HCT116 (cell line): ENCODE measurements at regions not wholly inside any gene's neighbourhood (a gene's known extent, or its start where the extent isn't known, plus 50 kb on each side); places are given as distances from the start of the nearest gene placed in this dataset.

Experiments
- ATAC-seq: fragments of 200-7000 bp; cut with Tn5 transposase; 2 replicates; pipeline ENCODE4 v1.9.1; 2020; ENCODE audit warnings: mild to moderate bottlenecking, moderate library complexity
- BruUV-seq: library from RNA; stranded (reverse); fragments of 400-500 nt; replicated peaks from 2 replicates; lab custom pipeline; 2021; lab: Mats Ljungman, UMichigan
- CTCF ChIA-PET: fragments of 300-600 bp; sonication (Branson Sonifier 250); formaldehyde crosslinking; loops from one replicate; lab custom pipeline; 2021; ENCODE audit warnings: antibody characterized with exemption; lab: Charles Lee
- POLR2A ChIA-PET: fragments of 300-600, 350-600 bp; sonication (Branson Sonifier 250); formaldehyde crosslinking; loops from one replicate; lab custom pipeline; 2021; ENCODE audit warnings: antibody characterized with exemption; lab: Charles Lee
- RAD21 ChIA-PET, 2 experiments: fragments of 300-600 bp; sonication (Branson Sonifier 250); formaldehyde crosslinking; loops; one replicate each; lab custom pipeline; 2023; ENCODE audit warnings: low total read pairs in 2 of 2; ENCODE audit not compliant: uncharacterized antibody in 2 of 2, unreplicated experiment in 2 of 2, low non-redundant PET in 1 of 2; lab: Charles Lee
- DNase-seq: peaks from one replicate; pipeline ENCODE4 v3.0.0-alpha.2; 2010; ENCODE audit warnings: low read depth, low spot score
- H2AFZ ChIP-seq: fragments of 200-600 bp; shearing (Covaris generic), sonication (generic); 2 replicates; pipeline ENCODE4 v1.6.1; 2017; ENCODE audit warnings: low read depth, mixed run types, mixed read lengths, antibody characterized with exemption, low read length; ENCODE audit not compliant: poor library complexity, severe bottlenecking
- H3K27ac ChIP-seq: 2 replicates; pipeline ENCODE4 v1.5.1; 2012; ENCODE audit warnings: low read depth, low read length
- H3K27me3 ChIP-seq: fragments of 200-600 bp; sonication (generic); 2 replicates; pipeline ENCODE4 v1.6.1; 2016; ENCODE audit warnings: mixed run types, low read length, mixed read lengths; ENCODE audit not compliant: insufficient read depth
- H3K36me3 ChIP-seq, 2 experiments: fragments of 200-500 bp in 1 of 2; fragments of 200-600 bp in 1 of 2; sonication (Bioruptor generic) in 1 of 2; sonication (generic) in 1 of 2; 2 replicates each; pipeline versions ENCODE4 v1.5.1 to v1.6.1; 2014 to 2016; ENCODE audit warnings: low read length in 2 of 2, inconsistent platforms in 1 of 2, mixed read lengths in 1 of 2, mixed run types in 1 of 2; ENCODE audit not compliant: insufficient read depth in 2 of 2, control insufficient read depth in 1 of 2
- H3K4me1 ChIP-seq, 2 experiments: fragments of 200-600 bp in 1 of 2; sonication (generic) in 1 of 2; 2 replicates each; pipeline versions ENCODE4 v1.5.1 to v1.6.1; 2012 to 2017; ENCODE audit warnings: low read length in 2 of 2, inconsistent platforms in 1 of 2, mild to moderate bottlenecking in 1 of 2, mixed read lengths in 1 of 2, mixed run types in 1 of 2, moderate library complexity in 1 of 2; ENCODE audit not compliant: insufficient read depth in 2 of 2, control insufficient read depth in 1 of 2
- H3K4me2 ChIP-seq: fragments of 200-600 bp; sonication (generic); 2 replicates; pipeline ENCODE4 v1.6.1; 2017; ENCODE audit warnings: mixed run types, low read length, mixed read lengths
- H3K4me3 ChIP-seq, 2 experiments: fragments of 200-600 bp in 1 of 2; sonication (generic) in 1 of 2; replicated peaks in 1 of 2; 2 replicates each; pipeline ENCODE4 v1.5.1; 2011 to 2016; ENCODE audit warnings: low read length in 2 of 2, control low read depth in 1 of 2, low read depth in 1 of 2, mild to moderate bottlenecking in 1 of 2, mixed read lengths in 1 of 2, mixed run types in 1 of 2
- H3K79me2 ChIP-seq: fragments of 200-600 bp; sonication (generic); 2 replicates; pipeline ENCODE4 v1.6.1; 2017; ENCODE audit warnings: mild to moderate bottlenecking, mixed run types, low read length, moderate library complexity, mixed read lengths; ENCODE audit not compliant: insufficient read depth
- H3K9ac ChIP-seq: fragments of 200-600 bp; sonication (generic); 2 replicates; pipeline ENCODE4 v1.6.1; 2016; ENCODE audit warnings: low read length, mixed read lengths
- H3K9me2 ChIP-seq: fragments of 200-600 bp; sonication (generic), shearing (Covaris generic); 2 replicates; pipeline ENCODE4 v1.6.1; 2017; ENCODE audit warnings: mixed run types, mild to moderate bottlenecking, moderate library complexity; ENCODE audit not compliant: insufficient read depth
- H3K9me3 ChIP-seq, 2 experiments: fragments of 200-500 bp in 1 of 2; fragments of 200-600 bp in 1 of 2; sonication (Bioruptor generic) in 1 of 2; sonication (generic) in 1 of 2; 2 replicates each; pipeline ENCODE4 v1.6.1; 2014 to 2017; ENCODE audit warnings: low read length in 2 of 2, mixed read lengths in 2 of 2, inconsistent platforms in 1 of 2, low read depth in 1 of 2, mild to moderate bottlenecking in 1 of 2, mixed run types in 1 of 2, moderate library complexity in 1 of 2; ENCODE audit not compliant: control insufficient read depth in 1 of 2, insufficient read depth in 1 of 2
- H4K20me1 ChIP-seq: fragments of 200-600 bp; sonication (generic), shearing (Covaris generic); 2 replicates; pipeline ENCODE4 v1.6.1; 2017; ENCODE audit warnings: mixed run types, mild to moderate bottlenecking, moderate library complexity; ENCODE audit not compliant: insufficient read depth
- CBX3 ChIP-seq: IDR thresholded peaks from 2 replicates; pipeline ENCODE4 v1.6.1; 2012; ENCODE audit warnings: low read depth
- CEBPB ChIP-seq: IDR thresholded peaks from 2 replicates; pipeline ENCODE4 v1.6.1; 2012; ENCODE audit warnings: low read depth
- EGR1 ChIP-seq: IDR thresholded peaks from 2 replicates; pipeline ENCODE4 v1.6.1; 2012; ENCODE audit warnings: low read depth
- FOSL1 ChIP-seq: IDR thresholded peaks from 2 replicates; pipeline ENCODE4 v1.6.1; 2012; ENCODE audit warnings: low read depth
- POLR2AphosphoS5 ChIP-seq: IDR thresholded peaks from 2 replicates; pipeline ENCODE4 v1.6.1; 2011; ENCODE audit warnings: mild to moderate bottlenecking, low read depth, low read length, moderate library complexity
- RAD21 ChIP-seq: IDR thresholded peaks from 2 replicates; pipeline ENCODE4 v1.6.1; 2012; ENCODE audit warnings: low read depth, mild to moderate bottlenecking
- SIN3A ChIP-seq: IDR thresholded peaks from 2 replicates; pipeline ENCODE4 v1.6.1; 2012; ENCODE audit warnings: low read depth
- TCF7L2 ChIP-seq: IDR thresholded peaks from 2 replicates; pipeline ENCODE4 v1.7.0; 2011; ENCODE audit warnings: borderline replicate concordance, inconsistent platforms; ENCODE audit not compliant: insufficient read depth, insufficient read length; ENCODE audit errors: extremely low read depth
- ZNF274 ChIP-seq: fragments of 200-500 bp; sonication (Bioruptor generic); IDR thresholded peaks from 2 replicates; pipeline ENCODE4 v1.6.1; 2014; ENCODE audit warnings: mild to moderate bottlenecking, low read depth, low read length, inconsistent platforms
- intact Hi-C: fragments of 100-400 bp; cut with micrococcal nuclease; formaldehyde crosslinking; loops from 2 replicates; pipeline ENCODE4 v1.10.0; 2022
- TF ChIP-seq, protein P1 (sequence below), 3 experiments: fragments of 200-600 bp in 1 of 3; sonication (generic) in 1 of 3; IDR thresholded peaks in 2 of 3; conservative IDR thresholded peaks in 1 of 3; 2 replicates each; pipeline ENCODE4 v1.5.1; 2012 to 2017; ENCODE audit warnings: low read depth in 2 of 3, low read length in 2 of 3, antibody characterized with exemption in 1 of 3, borderline replicate concordance in 1 of 3, control low read depth in 1 of 3, mild to moderate bottlenecking in 1 of 3, mixed read lengths in 1 of 3, mixed run types in 1 of 3, moderate library complexity in 1 of 3; ENCODE audit not compliant: insufficient read depth in 1 of 3
- TF ChIP-seq, protein P2 (sequence below): IDR thresholded peaks from 2 replicates; pipeline ENCODE4 v1.6.1; 2012
- TF ChIP-seq, protein P3 (sequence below): IDR thresholded peaks from 2 replicates; pipeline ENCODE4 v1.6.1; 2011; ENCODE audit warnings: mild to moderate bottlenecking, low read length, moderate library complexity; ENCODE audit not compliant: insufficient replicate concordance; ENCODE audit errors: extremely low read depth

DNA sequence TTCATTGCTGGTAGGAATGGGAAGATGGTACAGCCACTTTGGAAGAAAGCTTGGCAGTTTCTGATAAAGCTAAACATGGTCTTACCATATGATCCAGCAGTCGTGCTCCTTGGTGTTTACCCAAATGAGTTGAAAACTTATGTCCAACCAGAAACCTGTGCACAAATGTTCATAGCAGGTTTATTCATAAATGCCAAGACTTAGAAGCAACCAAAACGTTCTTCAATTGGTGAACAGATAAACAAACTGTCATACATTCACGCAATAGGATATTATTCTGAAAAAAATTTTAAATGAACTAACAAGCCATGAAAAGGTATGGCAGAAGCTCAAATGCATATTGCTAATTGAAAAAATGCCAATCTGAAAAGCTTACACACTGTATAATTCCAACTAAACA, 117.1 kb downstream of the LINC00237 start (continued):
- TF ChIP-seq, protein P1, sequence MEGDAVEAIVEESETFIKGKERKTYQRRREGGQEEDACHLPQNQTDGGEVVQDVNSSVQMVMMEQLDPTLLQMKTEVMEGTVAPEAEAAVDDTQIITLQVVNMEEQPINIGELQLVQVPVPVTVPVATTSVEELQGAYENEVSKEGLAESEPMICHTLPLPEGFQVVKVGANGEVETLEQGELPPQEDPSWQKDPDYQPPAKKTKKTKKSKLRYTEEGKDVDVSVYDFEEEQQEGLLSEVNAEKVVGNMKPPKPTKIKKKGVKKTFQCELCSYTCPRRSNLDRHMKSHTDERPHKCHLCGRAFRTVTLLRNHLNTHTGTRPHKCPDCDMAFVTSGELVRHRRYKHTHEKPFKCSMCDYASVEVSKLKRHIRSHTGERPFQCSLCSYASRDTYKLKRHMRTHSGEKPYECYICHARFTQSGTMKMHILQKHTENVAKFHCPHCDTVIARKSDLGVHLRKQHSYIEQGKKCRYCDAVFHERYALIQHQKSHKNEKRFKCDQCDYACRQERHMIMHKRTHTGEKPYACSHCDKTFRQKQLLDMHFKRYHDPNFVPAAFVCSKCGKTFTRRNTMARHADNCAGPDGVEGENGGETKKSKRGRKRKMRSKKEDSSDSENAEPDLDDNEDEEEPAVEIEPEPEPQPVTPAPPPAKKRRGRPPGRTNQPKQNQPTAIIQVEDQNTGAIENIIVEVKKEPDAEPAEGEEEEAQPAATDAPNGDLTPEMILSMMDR (IDR thresholded peaks at IDR 0.05 in 2 of 3, conservative IDR thresholded peaks at IDR 0.05 in 1 of 3; ENCODE audit: borderline replicate concordance in 1 of 3, insufficient read depth in 1 of 3, low read depth in 2 of 3, low read length in 2 of 3): no peak
- TF ChIP-seq POLR2AphosphoS5: no peak

DNA sequence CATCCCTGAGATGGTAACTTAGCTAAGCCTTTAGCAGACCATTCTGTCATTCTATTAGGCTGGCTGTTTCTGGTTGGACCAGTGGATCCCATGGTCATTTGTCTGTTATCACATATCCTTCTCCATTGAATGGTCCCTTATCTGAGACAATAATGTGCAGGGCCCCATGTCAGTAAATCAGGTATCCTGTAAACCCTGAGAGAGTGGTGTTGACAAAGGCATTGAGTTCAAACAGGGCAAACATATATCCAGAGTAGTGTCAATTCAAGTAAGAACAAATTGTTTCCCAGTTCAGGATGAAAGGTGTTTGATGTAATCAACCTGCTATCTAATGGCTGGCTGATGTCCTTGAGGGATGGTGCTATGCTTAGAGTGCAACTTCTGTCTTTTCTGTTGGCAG, 126.2 kb downstream of the LINC00237 start:
- ATAC-seq (no peak), DNase-seq (no peak)
- Histone ChIP-seq H3K9me3 (no peaks in the 10 kb centered on the region), H3K27me3 (peaks cover 24% of the 10 kb centered on the region), H3K36me3 (no peaks in the 10 kb centered on the region), H3K4me3 (no peak overlapping the region), H3K4me2 (no peak overlapping the region), H3K27ac (no peak overlapping the region), H3K4me1 (no peaks in the 10 kb centered on the region), H4K20me1 (no peaks in the 10 kb centered on the region), H3K9ac (no peak overlapping the region), H3K9me2 (no peaks in the 10 kb centered on the region), H2AFZ (no peak overlapping the region), H3K79me2 (no peaks in the 10 kb centered on the region)
- TF ChIP-seq TCF7L2: no peak
- intact Hi-C loops: no loop called here
- no TSS peak for BruUV-seq
- POLR2A ChIA-PET: no interaction called here
- RAD21 ChIA-PET: no interaction called here
- CTCF ChIA-PET: no interaction called here

DNA sequence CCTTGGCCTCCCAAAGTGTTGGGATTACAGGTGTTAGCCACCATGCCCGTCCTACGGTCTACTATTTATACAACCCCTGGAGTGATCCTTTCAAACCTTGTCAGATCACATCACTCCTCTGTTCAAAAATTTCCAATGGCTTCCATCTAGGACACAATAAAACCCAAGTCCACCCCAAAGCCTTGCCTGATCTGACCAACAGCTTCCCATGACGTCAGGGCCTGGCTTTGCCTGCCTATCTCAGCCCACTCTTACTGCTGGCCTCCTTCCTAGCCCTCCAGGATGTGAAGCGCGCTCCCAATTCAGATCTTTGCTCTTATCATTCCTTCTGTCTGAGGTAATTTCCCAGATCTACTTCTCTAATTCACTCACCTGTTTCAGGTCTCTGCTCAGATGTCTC, 128.4 kb downstream of the LINC00237 start:
- ChIA-PET POLR2A (no interaction called here), RAD21 (no interaction called here), CTCF (no interaction called here)
- Histone ChIP-seq H4K20me1 (no peaks in the 10 kb centered on the region), H3K4me2 (no peak overlapping the region), H3K27ac (no peak overlapping the region), H2AFZ (no peak overlapping the region), H3K27me3 (peaks cover 24% of the 10 kb centered on the region), H3K9me3 (no peaks in the 10 kb centered on the region), H3K36me3 (no peaks in the 10 kb centered on the region), H3K79me2 (no peaks in the 10 kb centered on the region), H3K9me2 (no peaks in the 10 kb centered on the region), H3K4me3 (no peak overlapping the region), H3K4me1 (no peaks in the 10 kb centered on the region), H3K9ac (no peak overlapping the region)
- ATAC-seq (no peak), DNase-seq (no peak)
- BruUV-seq: no TSS peak
- no peak for TF ChIP-seq TCF7L2
- no peak for TF ChIP-seq CBX3
- no peak for TF ChIP-seq ZNF274
- TF ChIP-seq, protein P2, sequence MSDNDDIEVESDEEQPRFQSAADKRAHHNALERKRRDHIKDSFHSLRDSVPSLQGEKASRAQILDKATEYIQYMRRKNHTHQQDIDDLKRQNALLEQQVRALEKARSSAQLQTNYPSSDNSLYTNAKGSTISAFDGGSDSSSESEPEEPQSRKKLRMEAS: no peak
- no peak for TF ChIP-seq RAD21
- TF ChIP-seq SIN3A: no peak
- no peak for TF ChIP-seq EGR1
- TF ChIP-seq FOSL1: no peak
- TF ChIP-seq, protein P3, sequence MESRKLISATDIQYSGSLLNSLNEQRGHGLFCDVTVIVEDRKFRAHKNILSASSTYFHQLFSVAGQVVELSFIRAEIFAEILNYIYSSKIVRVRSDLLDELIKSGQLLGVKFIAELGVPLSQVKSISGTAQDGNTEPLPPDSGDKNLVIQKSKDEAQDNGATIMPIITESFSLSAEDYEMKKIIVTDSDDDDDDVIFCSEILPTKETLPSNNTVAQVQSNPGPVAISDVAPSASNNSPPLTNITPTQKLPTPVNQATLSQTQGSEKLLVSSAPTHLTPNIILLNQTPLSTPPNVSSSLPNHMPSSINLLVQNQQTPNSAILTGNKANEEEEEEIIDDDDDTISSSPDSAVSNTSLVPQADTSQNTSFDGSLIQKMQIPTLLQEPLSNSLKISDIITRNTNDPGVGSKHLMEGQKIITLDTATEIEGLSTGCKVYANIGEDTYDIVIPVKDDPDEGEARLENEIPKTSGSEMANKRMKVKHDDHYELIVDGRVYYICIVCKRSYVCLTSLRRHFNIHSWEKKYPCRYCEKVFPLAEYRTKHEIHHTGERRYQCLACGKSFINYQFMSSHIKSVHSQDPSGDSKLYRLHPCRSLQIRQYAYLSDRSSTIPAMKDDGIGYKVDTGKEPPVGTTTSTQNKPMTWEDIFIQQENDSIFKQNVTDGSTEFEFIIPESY: no peak
- TF ChIP-seq, protein P1 (IDR thresholded peaks at IDR 0.05 in 2 of 3, conservative IDR thresholded peaks at IDR 0.05 in 1 of 3; ENCODE audit: borderline replicate concordance in 1 of 3, insufficient read depth in 1 of 3, low read depth in 2 of 3, low read length in 2 of 3): no peak
- no peak for TF ChIP-seq CEBPB
- intact Hi-C loops: no loop called here
